ENCODE measurements at regions not wholly inside any gene's neighbourhood (a gene's known extent, or its start where the extent isn't known, plus 50 kb on each side); places are given as distances from the start of the nearest gene placed in this dataset.
A peak's percentile ranks its signal among the peaks of the same experiment; 100 is the strongest.

DNA sequence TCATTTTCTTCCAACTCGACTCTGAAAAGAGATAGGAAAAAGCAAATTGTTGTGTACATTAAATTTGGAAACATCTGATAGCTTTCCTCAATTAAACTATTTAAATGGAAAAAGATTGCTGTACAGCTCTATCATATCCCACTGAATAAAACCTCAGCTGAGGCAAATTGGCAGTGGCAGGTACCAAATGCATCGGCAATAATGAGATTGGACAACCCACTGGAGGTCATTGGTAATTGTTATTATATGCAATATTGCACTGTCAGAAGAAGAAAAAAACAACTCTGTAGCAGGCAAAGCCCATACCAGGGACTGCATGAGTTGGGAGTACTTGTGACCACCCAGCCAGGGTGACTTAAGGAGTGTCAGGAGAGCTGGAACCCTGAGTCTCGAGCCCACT, 291.6 kb upstream of the SKOR2 start:
- Histone ChIP-seq H3K36me3 (ENCODE audit: control insufficient read depth, low read length) (no peaks in the 10 kb centered on the region), H3K9me3 (ENCODE audit: control insufficient read depth, insufficient read depth, low read length) (no peaks in the 10 kb centered on the region), H3K9me2 (replicated peaks; ENCODE audit: control insufficient read depth, low read length) (no peaks in the 10 kb centered on the region), H4K20me1 (ENCODE audit: control insufficient read depth, insufficient read depth, low read depth, low read length) (no peaks in the 10 kb centered on the region), H3K27ac (ENCODE audit: low read depth, low read length) (no peak overlapping the region), H3K4me1 (ENCODE audit: control insufficient read depth, low read length) (no peaks in the 10 kb centered on the region), H3F3A (ENCODE audit: control insufficient read depth, insufficient read depth) (no peaks in the 10 kb centered on the region), H3K79me2 (ENCODE audit: control insufficient read depth, low read length) (no peaks in the 10 kb centered on the region), H3K4me3 (ENCODE audit: low read length) (no peak overlapping the region), H3K4me2 (ENCODE audit: low read length) (no peak overlapping the region), H3K27me3 (ENCODE audit: control insufficient read depth, low read length) (no peaks in the 10 kb centered on the region)
- TF ChIP-seq CTCF (IDR thresholded peaks at IDR 0.05; ENCODE audit: low read depth, low read length, poor library complexity, severe bottlenecking) (no peak), EZH2phosphoT487 (IDR thresholded peaks at IDR 0.05; ENCODE audit: borderline replicate concordance, low read length) (no peak)

DNA sequence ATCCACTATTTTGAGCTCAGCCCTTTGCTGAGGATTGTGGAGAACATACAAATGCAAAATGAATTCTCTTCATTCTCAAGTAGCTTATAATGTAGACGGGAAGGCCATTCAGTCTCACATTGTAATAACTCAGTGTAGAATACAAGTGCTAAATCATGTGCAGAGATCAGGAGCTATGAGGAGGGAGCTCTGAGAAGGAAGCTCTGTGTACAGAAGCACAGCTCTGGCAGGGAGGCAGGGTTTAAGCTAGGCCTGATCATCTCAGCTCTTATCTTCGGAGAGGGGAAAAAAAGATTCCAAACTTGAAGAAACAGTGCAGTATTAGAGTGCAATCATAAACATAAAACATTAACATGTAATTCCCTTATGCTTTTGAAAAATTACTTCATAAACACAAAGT, 291.1 kb upstream of the SKOR2 start:
- Histone ChIP-seq H3K9me2 (replicated peaks; ENCODE audit: control insufficient read depth, low read length) (no peaks in the 10 kb centered on the region), H3K27ac (ENCODE audit: low read depth, low read length) (no peak overlapping the region), H3K79me2 (ENCODE audit: control insufficient read depth, low read length) (no peaks in the 10 kb centered on the region), H3K4me1 (ENCODE audit: control insufficient read depth, low read length) (no peaks in the 10 kb centered on the region), H3K4me3 (ENCODE audit: low read length) (no peak overlapping the region), H3K9me3 (ENCODE audit: control insufficient read depth, insufficient read depth, low read length) (no peaks in the 10 kb centered on the region), H3K4me2 (ENCODE audit: low read length) (no peak overlapping the region), H3K27me3 (ENCODE audit: control insufficient read depth, low read length) (no peaks in the 10 kb centered on the region), H3K36me3 (ENCODE audit: control insufficient read depth, low read length) (no peaks in the 10 kb centered on the region), H3F3A (ENCODE audit: control insufficient read depth, insufficient read depth) (no peaks in the 10 kb centered on the region), H4K20me1 (ENCODE audit: control insufficient read depth, insufficient read depth, low read depth, low read length) (no peaks in the 10 kb centered on the region)
- no peak for TF ChIP-seq EZH2phosphoT487 (IDR thresholded peaks at IDR 0.05; ENCODE audit: borderline replicate concordance, low read length)
- TF ChIP-seq CTCF (IDR thresholded peaks at IDR 0.05; ENCODE audit: low read depth, low read length, poor library complexity, severe bottlenecking): no peak

DNA sequence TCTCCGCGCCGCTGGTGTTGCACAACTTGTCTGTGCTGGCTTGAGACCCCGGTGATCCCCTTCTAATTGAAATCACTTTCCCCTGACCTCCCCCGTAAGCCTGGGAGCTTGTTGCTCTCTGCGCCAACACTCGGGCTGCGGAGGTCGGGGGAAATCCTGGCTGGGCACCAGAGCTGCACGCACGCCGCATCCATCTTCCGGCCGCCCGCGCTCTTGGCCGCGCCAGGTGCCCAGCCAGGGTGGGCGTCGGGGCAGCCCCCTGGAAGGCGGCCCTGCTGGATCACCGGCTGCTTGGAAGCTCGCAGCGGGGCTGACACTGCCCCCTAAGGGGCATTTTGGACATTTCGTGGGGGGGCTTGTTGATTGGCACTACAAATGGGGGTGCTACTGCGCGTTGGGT, 280.3 kb upstream of the SKOR2 start:
- Histone ChIP-seq H3K4me1 (ENCODE audit: control insufficient read depth, low read length) (no peaks in the 10 kb centered on the region), H3K9me2 (replicated peaks; ENCODE audit: control insufficient read depth, low read length) (no peaks in the 10 kb centered on the region), H4K20me1 (ENCODE audit: control insufficient read depth, insufficient read depth, low read depth, low read length) (no peaks in the 10 kb centered on the region), H3K9me3 (ENCODE audit: control insufficient read depth, insufficient read depth, low read length) (no peaks in the 10 kb centered on the region), H3K27ac (ENCODE audit: low read depth, low read length) (no peak overlapping the region), H3K79me2 (ENCODE audit: control insufficient read depth, low read length) (no peaks in the 10 kb centered on the region), H3K27me3 (ENCODE audit: control insufficient read depth, low read length) (no peaks in the 10 kb centered on the region), H3K4me3 (ENCODE audit: low read length) (no peak overlapping the region), H3K36me3 (ENCODE audit: control insufficient read depth, low read length) (no peaks in the 10 kb centered on the region), H3K4me2 (ENCODE audit: low read length) (no peak overlapping the region), H3F3A (ENCODE audit: control insufficient read depth, insufficient read depth) (no peaks in the 10 kb centered on the region)
- no peak for TF ChIP-seq EZH2phosphoT487 (IDR thresholded peaks at IDR 0.05; ENCODE audit: borderline replicate concordance, low read length)
- peak; percentile 12 for TF ChIP-seq CTCF (IDR thresholded peaks at IDR 0.05; ENCODE audit: low read depth, low read length, poor library complexity, severe bottlenecking)

DNA sequence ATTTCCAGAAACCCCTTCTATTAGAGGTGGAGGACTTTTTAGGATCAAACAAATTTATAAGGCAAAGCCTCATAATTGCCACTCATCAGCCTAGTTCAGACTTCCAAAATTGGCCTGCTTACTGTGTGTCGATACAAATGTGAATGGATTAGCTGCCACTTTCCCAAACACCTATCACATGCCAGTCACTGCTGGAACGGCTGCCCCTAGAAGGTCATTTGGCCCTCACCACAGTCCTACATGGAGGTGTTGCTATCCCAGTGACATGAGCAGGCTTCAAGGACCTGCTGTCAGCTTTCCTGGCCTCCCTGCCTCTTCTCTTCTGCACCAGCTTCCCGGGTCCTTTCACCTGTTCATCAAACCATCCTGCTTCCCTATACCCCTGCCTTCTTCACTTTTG, 279.2 kb upstream of the SKOR2 start:
- Histone ChIP-seq H3K4me2 (ENCODE audit: low read length) (no peak overlapping the region), H3K9me3 (ENCODE audit: control insufficient read depth, insufficient read depth, low read length) (no peaks in the 10 kb centered on the region), H3K9me2 (replicated peaks; ENCODE audit: control insufficient read depth, low read length) (no peaks in the 10 kb centered on the region), H3K79me2 (ENCODE audit: control insufficient read depth, low read length) (no peaks in the 10 kb centered on the region), H3F3A (ENCODE audit: control insufficient read depth, insufficient read depth) (no peaks in the 10 kb centered on the region), H3K4me1 (ENCODE audit: control insufficient read depth, low read length) (no peaks in the 10 kb centered on the region), H4K20me1 (ENCODE audit: control insufficient read depth, insufficient read depth, low read depth, low read length) (no peaks in the 10 kb centered on the region), H3K4me3 (ENCODE audit: low read length) (no peak overlapping the region), H3K27me3 (ENCODE audit: control insufficient read depth, low read length) (no peaks in the 10 kb centered on the region), H3K27ac (ENCODE audit: low read depth, low read length) (no peak overlapping the region), H3K36me3 (ENCODE audit: control insufficient read depth, low read length) (no peaks in the 10 kb centered on the region)
- TF ChIP-seq CTCF (IDR thresholded peaks at IDR 0.05; ENCODE audit: low read depth, low read length, poor library complexity, severe bottlenecking) (no peak), EZH2phosphoT487 (IDR thresholded peaks at IDR 0.05; ENCODE audit: borderline replicate concordance, low read length) (no peak)

All from DOHH2 (cell line).